ENCODE measurements at regions not wholly inside any gene's neighbourhood (a gene's known extent, or its start where the extent isn't known, plus 50 kb on each side); places are given as distances from the start of the nearest gene placed in this dataset.
"Not testable (repeated sequence)": the region's sequence is repeated elsewhere in the genome, so short reads cannot be mapped to it uniquely, and the experiment has no call there.

DNA sequence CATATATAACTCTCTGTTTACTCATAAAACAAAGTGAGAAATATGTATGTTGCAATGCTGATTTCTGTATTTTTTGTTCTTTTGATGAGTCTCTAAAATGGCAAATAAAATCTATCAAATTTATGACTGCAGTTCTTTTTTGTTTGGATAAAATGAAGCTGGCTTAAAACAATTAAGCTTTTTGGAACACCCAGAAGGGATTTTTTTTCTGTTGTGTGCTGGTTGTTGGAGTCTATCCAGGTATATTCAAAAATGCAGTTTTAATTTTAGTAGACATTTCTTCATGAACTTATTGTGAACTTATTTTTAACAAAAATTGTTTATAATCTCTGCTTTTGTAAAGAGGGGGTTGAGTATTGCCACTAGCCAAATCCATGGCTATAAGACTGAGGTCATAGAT, 405.5 kb downstream of the RAP2B start:
- no peak for DNase-seq

DNA sequence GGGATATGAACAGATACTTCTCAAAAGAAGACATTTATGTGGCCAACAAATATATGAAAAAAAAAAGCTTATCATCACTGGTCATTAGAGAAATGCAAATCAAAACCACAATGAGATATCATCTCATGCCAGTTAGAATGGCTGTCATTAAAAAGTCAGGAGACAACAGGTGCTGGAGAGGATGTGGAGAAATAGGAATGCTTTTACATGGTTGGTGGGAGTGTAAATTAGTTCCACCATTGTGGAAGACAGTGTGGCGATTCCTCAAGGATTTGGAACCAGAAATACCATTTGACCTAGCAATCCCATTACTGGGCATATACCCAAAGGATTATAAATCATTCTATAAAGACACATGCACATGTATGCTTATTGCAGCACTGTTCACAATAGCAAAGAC, 408.5 kb downstream of the RAP2B start:
- DNase-seq, result not testable (repeated sequence)

DNA sequence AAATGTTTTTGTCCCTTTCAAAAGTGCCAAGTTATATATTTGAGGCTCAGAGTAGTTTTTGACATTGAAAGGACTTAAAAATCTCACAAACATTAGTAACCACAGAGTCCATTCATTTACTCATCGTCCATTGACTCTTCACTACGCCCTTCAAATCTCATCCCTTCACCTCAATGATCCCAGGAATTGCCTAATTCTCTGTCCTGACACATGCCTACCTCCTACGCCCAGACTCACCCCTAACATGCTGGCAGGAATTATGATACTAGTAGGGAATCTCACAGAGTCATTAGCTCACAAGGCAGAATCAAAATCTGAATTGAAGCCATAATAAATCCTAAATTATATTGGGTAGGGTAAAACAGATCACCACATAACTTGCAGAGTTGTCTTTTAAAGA, 410.1 kb downstream of the RAP2B start:
- DNase-seq, result no peak

DNA sequence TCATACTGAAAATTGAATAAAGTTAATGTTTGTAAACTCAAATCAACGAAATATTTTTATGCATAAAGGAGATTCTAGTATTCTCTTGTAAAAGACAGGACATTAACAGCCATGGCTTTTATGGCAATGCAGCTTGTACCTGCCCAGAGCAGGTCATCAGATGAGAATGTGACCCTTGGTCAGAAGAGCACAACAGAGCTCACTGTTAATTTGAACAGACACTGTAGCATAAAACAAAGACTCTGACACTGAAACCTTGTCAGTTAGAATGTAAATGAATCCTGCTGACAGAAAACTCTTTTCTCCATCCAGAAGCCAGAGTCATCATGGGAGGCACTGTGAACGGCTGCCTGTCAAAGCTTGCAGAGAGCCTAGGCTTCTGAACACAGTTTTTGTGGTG, 410.6 kb downstream of the RAP2B start:
- no peak for DNase-seq

DNA sequence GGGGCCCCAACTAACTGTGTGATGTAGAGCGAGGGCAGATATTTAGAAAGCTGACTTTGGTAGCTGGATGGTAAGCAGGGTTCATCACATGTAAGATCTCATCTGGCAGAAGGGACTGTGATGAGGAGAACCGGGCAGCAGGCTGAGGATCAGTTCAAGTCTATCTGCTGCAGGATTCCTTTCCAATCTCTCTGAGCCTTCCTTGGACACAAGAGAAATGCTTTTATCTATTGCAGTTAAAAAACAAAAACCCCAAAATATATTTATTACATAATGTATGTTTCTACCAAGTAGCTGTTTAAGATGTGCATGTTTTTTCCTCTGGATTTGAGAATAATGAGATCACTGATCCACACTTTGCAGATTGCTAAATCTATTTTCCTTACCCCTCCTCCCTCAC, 411.5 kb downstream of the RAP2B start:
- DNase-seq, result no peak

DNA sequence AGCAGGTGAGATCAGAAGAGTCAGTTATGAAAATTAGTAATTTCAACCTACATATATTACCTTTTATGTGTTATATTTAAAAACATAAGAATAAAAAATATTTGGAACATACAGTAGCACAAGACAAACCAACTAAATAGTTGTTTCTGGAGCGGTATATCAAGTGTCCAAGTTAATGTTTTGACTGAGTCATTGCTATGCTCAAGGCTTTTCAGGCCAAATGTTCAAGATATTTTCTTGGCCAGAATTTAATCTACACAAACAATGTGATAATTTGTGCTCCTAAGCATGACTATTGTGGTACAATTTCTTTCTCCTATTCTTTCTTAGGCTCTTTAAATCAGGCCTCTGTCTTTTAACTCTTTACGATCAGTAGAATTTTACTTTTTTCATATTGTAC, 412.4 kb downstream of the RAP2B start:
- no peak for DNase-seq

DNA sequence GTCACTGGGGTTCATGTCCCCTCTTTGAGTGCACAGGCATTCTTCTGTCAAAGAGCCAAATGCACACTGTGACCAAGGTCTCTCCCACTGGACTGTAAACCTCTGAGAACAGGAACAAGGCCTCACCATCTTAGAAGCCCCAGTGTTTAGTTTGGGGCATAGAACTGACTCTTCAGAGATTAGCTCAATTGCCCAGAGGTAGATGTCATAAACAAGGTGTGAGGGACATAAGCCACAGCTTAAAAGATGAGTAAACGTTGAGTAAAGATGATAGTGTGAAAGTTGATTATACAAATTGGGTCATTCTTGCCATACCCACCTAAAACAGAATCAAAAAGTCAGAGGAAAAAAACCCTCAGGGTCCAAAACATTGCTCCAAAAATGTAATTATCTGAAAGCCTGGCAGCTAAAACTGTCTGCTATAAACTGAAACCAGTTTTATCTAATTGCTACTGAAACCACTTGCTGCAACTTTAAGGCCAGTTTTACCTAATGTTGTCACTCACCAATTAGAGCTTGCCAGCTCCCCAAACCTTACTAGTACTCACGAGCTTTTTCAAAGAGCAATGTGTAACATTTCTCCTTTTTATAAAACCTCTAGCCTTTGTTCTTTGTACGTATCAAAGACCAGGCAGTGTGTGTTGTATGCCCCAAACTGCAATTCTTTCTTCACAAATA, 415.2 kb downstream of the RAP2B start:
- DNase-seq, result no peak

DNA sequence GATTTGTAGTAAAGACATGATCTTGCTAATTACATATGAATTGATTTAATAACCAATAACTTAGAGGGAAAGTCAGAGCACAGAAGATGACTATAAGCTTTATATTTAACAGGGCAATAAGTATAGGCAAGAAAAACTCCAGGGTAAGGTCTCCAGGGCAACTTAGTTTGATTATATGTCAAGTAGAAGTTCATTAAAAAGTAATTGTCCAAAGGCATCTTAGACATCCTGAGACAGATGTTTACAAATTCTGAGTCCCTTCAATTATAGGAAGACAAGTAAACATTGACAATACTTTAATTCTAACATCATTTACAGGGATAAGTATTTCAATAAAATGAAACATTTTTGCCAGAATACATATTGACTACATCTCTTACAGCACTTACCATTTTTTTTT, 416.0 kb downstream of the RAP2B start:
- DNase-seq, result no peak

DNA sequence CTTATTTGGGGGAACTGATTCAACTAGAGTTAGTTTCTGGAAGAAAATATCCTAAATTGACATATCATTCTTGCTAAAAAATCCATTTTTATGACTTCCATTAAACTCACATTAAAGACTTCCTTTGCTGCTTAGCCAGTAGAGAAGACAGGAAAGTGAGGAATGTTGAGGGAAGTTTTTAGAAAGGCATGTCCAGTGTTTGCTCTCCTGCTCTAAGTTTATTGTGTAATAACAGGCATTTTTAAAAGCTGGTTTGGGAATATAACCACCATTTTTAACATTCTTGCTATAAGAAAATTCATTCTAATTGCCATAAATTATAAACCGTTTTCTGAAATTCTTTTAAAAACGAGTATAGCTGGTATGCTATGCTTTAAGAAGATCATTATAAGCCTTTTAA, 428.0 kb downstream of the RAP2B start:
- DNase-seq, result no peak

DNA sequence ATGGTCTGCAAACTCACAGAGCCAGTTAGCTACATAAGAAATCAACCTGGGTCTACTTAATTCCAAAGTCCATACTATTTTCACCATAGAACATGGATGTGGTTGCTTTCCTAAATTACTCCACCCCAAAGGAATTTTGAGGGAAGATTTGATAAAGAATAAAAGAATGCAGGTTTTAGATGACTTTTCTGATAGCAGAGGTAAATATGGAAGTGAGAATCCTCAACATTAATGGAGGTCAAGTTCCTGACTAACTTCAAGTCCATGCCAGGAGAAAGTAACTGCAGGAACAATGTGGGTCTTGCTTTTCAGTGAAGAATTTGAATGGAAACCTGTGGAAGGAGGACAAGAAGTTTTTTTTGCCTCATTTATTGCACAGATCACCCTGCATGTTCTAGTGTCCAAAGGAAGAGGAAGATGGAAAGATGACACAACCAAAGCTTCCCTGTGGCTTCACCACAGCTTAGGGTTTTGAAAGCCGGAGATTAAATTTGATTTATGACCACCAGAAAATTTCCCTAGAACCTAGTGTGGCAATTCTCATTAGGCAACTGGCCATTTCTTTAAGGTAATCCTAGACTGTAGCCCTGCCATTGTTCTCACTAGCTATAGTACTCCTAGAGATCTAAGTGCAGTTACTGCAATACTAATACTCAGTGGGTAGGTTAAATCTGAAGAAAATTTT, 429.7 kb downstream of the RAP2B start:
- no peak for DNase-seq

DNA sequence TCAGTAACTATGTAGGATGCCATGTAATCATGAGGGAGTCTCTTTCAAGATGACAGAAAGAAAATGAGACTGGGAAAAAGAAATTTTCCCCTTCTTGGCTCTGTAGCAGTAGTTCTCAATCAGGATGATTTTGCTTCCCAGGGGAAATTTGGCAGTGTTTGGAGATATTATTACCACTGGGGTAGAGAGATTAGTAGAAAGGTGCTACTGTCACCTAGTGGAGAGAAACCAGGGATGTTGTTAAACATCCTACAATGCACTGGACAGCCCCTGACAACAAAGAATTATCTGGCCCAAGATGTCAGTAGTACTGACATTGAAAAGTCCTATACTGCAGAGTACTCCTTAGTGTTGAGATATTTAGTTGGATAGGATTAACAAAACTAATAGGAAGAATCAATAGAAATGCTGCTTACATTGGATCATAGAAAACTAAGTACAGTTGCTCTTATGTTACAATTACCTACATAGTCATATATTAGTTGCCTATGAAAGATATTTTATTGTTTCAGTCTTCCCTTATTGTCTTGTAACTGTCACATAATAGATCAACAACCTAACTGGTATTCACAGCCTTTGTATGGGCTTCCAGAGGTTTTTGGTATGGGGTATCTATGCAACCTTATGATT, 433.3 kb downstream of the RAP2B start:
- DNase-seq, result no peak

DNA sequence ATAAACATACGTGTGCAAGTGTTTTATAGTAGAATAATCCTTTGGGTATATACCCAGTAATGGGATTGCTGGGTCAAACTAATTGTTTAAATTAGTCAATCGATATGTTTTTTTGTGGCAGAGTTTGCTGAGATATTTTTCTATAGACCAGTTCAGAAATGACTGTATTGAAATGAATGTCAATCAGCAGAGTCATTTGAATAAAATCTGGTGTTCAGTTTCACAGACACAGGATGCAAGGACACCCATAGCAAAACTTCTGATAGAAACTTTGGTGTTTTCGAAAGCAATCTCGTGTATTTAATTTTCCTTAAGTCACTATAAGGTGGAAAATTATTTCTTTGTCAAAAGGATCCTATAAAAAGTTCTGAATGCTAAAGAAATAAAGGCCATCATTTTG, 434.4 kb downstream of the RAP2B start:
- DNase-seq, result no peak

DNA sequence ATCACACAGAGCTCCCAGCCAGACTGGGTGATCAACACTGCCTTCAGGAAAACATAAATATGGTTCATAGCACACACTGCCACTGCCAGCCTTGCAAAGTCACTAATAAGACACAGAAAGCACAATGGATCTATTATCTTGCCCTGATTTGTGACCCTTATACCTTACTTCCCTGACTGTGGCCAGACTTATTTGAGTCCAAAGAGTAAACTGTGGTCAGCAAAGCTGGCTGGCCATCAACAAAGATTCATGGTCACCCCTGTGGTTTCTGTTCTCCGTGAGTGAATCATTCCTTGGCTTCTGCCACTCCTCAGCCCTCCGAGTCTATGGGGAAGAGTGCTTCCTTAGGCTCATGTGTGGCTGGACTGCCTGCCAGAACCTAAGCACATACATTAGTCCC, 437.7 kb downstream of the RAP2B start:
- DNase-seq, result no peak

DNA sequence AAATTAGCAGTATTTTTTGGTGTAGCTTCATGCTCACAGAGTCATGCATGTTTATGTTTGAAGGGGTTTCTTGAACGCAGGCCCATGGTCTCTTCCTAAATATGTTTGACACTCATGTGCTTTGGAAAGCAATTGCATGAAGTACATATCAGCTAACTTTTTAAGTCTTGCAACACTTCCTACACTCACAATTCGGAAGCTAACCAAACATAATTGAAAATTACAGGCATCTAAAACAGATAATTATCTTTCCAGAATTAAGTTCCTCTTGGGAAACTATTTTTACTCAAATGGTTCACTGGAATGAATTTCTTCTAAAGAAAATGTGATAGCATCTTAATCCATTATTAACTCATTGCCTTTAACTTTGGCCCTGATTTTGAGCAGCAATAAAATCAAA, 438.9 kb downstream of the RAP2B start:
- DNase-seq, result no peak

DNA sequence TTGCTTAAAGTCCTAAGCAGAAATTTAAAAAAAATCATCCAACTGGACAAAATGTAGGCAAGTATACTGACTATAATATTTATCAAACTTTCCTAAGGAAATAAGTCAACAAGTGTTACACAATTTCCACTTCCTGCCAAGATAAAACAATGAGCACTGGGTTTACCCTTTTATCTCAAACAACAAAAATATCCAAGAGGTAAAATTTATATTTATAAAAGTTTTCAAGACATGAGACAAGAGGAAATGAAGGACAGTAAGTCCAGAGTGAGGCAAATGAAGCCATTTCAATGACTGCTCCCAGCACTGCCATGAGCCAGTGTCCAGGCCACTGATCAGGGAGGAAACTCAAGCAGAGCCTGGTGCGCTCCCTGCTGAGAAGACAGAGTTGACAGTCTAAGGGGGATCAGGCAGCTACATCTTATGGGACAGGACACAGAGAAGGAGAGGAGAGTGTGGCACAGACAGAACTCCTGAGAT, 439.4 kb downstream of the RAP2B start:
- DNase-seq, result no peak

DNA sequence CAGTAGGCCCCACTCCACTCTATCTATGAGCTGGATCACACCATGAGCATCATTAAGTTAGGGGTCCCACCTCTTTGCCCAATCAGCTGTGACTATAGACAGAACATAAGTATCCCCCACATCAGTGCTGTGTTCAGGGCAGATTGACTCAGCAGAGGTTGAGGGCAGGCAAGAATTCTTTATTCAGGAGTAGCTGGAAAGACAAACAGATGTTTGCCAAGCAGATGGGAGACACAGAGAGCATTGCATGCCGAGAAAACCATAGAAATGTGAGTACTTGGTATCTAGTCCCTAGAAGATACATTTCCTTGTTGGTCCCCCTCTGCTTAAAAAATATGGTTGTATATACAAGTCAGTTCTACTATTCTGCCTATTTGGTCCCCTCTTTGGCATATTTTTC, 440.8 kb downstream of the RAP2B start:
- no peak for DNase-seq

DNA sequence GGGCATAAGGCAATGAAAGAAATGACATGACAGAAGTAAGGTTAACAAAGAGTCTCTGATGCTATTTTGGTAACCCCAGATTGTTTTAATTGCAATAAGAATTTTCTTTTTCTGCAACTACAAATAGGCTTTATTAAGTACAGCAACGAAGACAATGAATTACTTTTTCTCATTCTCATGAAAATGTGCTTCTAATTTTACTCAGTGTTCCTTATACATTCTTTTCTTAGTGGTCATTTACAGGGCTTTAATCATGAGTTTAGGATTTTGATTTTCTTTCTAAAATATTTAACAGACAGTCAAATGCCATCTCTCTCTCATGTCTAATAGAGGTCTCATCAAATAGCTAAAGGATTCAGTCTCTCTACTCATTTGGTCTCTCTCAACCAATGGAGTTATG, 452.1 kb downstream of the RAP2B start:
- DNase-seq, result no peak

DNA sequence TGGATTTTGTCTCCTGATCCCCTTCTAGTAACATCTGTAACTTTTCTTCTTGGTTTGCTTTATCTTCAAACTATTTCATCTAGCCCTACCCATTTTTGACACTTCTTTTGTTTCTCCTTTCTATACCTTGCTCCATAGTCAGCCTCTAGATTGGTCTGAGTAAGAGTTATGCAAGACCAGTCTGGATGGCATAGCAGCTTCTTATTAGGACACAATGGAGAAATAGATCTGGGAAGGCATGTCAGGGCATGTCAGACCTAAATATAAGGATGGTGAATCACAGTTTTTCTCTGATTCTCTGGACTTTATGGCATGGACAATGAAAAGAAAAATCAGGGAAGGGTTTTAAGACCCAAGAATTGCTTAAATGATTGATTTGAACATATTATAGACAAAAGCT, 452.5 kb downstream of the RAP2B start:
- DNase-seq, result no peak

DNA sequence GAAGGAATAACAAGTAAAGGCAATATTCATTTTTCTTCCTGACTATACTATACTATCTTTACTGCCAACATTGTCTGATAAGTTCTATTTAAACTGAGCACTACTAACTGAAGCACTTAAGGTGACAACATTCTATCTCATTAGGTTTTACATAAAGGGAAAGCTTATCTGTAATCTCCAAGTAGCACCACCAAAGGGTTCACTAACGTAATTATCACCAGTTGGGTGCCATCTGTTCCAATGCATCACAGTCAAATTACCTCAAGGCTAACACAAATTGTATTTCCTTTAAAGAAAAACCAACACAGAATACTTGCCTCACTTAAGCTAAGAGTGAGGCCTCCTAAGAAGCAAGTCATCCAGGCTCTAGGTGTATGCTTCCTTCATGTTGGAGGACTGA, 453.8 kb downstream of the RAP2B start:
- no peak for DNase-seq

DNA sequence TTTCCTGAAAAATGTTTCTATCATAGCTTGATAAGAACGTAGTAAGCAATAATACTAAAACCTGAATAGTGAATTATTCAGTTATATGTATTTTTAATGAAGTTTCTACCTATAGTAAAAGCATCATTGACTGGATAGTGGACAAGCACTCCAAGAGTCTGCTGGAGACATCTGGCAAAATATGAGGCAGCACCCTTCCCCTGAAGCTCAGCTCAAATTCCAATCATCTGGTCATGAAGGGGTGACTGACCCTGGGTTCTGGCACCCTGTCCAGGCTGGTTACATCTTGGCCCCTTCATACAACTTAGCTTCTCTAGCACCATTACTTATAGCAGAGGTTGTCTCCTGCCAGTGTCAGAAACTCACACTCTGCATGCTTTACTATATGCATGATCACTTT, 455.4 kb downstream of the RAP2B start:
- no peak for DNase-seq

DNA sequence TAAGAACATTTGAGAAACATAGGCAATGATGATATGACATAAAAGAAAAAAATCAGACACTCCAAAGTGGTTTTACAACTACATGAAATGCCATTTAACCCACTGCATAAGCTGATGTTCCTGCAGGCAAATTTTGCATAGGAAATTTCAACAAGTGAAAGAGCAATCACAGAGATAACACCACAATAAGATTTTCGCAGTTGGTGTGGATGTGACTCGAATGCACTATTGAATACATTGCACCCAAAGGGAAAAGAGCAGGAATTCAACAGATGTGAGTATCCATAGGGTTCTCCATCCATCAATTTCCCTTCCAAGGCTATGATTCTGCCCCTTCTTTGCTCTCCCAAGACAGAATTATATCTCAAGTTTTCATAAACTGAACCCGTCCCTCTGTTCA, 456.1 kb downstream of the RAP2B start:
- no peak for DNase-seq

DNA sequence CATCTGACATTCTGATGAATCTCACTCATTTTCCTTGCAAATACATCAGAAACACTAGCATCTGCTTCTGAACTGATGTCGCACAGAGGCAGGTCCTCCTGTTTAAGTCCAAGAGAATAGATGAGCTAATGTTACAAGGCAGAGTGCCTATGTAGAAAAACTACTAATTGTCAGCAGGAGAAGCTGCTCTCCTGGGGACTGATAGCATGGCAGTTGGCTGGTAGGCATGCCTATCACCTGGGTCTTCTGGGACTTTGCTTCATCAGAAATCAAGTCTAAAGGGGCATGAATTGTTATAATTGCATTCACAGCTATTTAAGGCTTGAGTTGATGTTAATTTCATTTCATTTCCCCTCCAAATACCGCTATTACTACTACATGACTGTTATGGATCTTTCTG, 457.2 kb downstream of the RAP2B start:
- DNase-seq, result no peak

DNA sequence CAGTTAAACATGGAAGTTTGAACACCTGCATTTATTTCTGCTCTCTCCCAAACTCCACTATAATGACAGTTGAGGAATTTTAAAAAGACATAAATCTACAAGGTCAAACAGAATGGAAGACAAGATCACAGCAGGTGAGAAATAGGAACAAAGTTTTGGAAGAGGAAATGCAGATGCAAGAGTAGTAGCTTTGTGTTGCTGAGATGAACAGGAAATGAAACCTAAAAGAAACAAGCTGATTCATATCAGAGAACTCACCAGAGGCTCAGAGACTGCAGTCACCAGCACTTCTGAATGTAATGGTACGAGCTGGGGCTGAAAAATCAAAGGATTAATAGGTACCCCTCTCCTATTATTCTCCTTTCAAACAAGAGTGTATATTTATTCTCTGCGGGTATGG, 459.9 kb downstream of the RAP2B start:
- DNase-seq, result no peak

DNA sequence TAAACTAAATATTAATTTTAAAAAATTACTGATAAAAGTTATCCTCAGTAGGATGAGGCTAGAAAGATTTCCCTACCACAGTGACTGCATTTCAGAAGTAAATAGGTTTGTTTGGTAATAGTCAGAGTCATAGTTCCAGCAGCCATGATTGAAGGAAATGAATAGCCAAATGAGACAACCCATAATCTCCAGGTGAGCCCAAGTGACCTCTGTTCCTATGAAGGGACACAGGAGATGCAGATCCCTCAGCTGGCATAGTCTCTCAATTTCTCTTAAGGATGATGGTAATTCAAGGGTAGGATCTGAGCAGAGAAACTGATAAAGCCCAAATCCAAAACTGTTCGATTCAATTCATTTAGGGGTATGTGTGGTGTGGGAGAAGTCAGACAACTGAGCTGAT, 461.8 kb downstream of the RAP2B start:
- DNase-seq, result no peak

Measured in activated CD4-positive, alpha-beta T cell treated with anti-CD3 and anti-CD28 coated beads, Interleukin-2, amount 50 U/mL, for 1 hour (primary cell).